CMK (cell line): ENCODE measurements at regions not wholly inside any gene's neighbourhood (a gene's known extent, or its start where the extent isn't known, plus 50 kb on each side); places are given as distances from the start of the nearest gene placed in this dataset.

Experiments
- DNase-seq: peaks from one replicate; pipeline ENCODE4 v3.0.0-alpha.2; 2010; ENCODE audit warnings: low read depth

- DNase-seq, result no peak
Observed at GRCh38 chr11:109554951-109555350, 133.0 kb downstream of the C11orf87 start.

- no peak for DNase-seq
Observed at GRCh38 chr11:109564241-109564640, 142.3 kb downstream of the C11orf87 start.

GRCh38 chr11:109582470-109582869 is 160.5 kb downstream of the C11orf87 start:
- DNase-seq, result no peak

GRCh38 chr11:109584001-109584972 is 162.3 kb downstream of the C11orf87 start:
- no peak for DNase-seq

GRCh38 chr11:109586789-109587188 is 164.8 kb downstream of the C11orf87 start:
- no peak for DNase-seq

GRCh38 chr11:109590782-109591181 is 168.8 kb downstream of the C11orf87 start:
- no peak for DNase-seq

- no peak for DNase-seq
Observed at GRCh38 chr11:109597336-109597735, 175.3 kb downstream of the C11orf87 start.

- no peak for DNase-seq
Observed at GRCh38 chr11:109604481-109605400, 182.8 kb downstream of the C11orf87 start.

- no peak for DNase-seq
Observed at GRCh38 chr11:109606256-109606655, 184.3 kb downstream of the C11orf87 start.

GRCh38 chr11:109609454-109610185 is 187.6 kb downstream of the C11orf87 start:
- no peak for DNase-seq

GRCh38 chr11:109612496-109612895 is 190.5 kb downstream of the C11orf87 start:
- DNase-seq, result no peak

- DNase-seq, result no peak
Observed at GRCh38 chr11:109619498-109619897, 197.5 kb downstream of the C11orf87 start.

GRCh38 chr11:109629734-109630133 is 207.7 kb downstream of the C11orf87 start:
- DNase-seq, result no peak

GRCh38 chr11:109641549-109641948 is 219.6 kb downstream of the C11orf87 start:
- no peak for DNase-seq

GRCh38 chr11:109644152-109644551 is 222.2 kb downstream of the C11orf87 start:
- no peak for DNase-seq

GRCh38 chr11:109648804-109649203 is 226.8 kb downstream of the C11orf87 start:
- no peak for DNase-seq

- no peak for DNase-seq
Observed at GRCh38 chr11:109654091-109654490, 232.1 kb downstream of the C11orf87 start.

GRCh38 chr11:109658190-109658589 is 236.2 kb downstream of the C11orf87 start:
- no peak for DNase-seq

- no peak for DNase-seq
Observed at GRCh38 chr11:109667719-109668118, 245.7 kb downstream of the C11orf87 start.

GRCh38 chr11:109668973-109669634 is 247.1 kb downstream of the C11orf87 start:
- no peak for DNase-seq

GRCh38 chr11:109677231-109677630 is 255.2 kb downstream of the C11orf87 start:
- DNase-seq, result no peak
